IMR-90 (cell line): ENCODE measurements at regions not wholly inside any gene's neighbourhood (a gene's known extent, or its start where the extent isn't known, plus 50 kb on each side); places are given as distances from the start of the nearest gene placed in this dataset.

Experiments used
- ATAC-seq: fragments of 200-7000 bp; cut with Tn5 transposase; 2 replicates; pipeline ENCODE4 v1.9.1; 2020; ENCODE audit warnings: low read depth, mild to moderate bottlenecking, moderate library complexity
- BruUV-seq: library from RNA; stranded (reverse); fragments of 400-500 nt; replicated peaks from 2 replicates; lab custom pipeline; 2021; lab: Mats Ljungman, UMichigan
- CTCF ChIA-PET: fragments of 300-600 bp; formaldehyde crosslinking; extraction: SDS; loops from one replicate; lab custom pipeline; 2021; ENCODE audit warnings: antibody characterized with exemption; lab: Yijun Ruan, JAX
- POLR2A ChIA-PET: fragments of 300-600 bp; sonication (Branson Sonifier 250); formaldehyde crosslinking; loops from one replicate; lab custom pipeline; 2022; ENCODE audit warnings: antibody characterized with exemption; ENCODE audit not compliant: unreplicated experiment; lab: Charles Lee
- DNase-seq: peaks from one replicate; pipeline ENCODE4 v3.0.0; 2013
- H2AFZ ChIP-seq: replicated peaks from 2 replicates; pipeline ENCODE3; 2013; ENCODE audit warnings: low read length, mild to moderate bottlenecking; ENCODE audit not compliant: poor library complexity
- H2AK5ac ChIP-seq: 2 replicates; pipeline ENCODE4 v1.6.1; 2013; ENCODE audit warnings: low read depth, low read length, inconsistent platforms
- H2AK9ac ChIP-seq: replicated peaks from 2 replicates; pipeline ENCODE3; 2013; ENCODE audit warnings: mild to moderate bottlenecking, low read depth, low read length, moderate library complexity; ENCODE audit not compliant: poor library complexity
- H2BK120ac ChIP-seq: 2 replicates; pipeline ENCODE4 v1.6.1; 2013; ENCODE audit warnings: low read depth, low read length, inconsistent platforms
- H2BK15ac ChIP-seq: 3 replicates; pipeline ENCODE4 v1.6.1; 2013; ENCODE audit warnings: low read depth, low read length, inconsistent platforms
- H2BK20ac ChIP-seq: 2 replicates; pipeline ENCODE4 v1.6.1; 2013; ENCODE audit warnings: low read depth, mild to moderate bottlenecking, inconsistent platforms, low read length, moderate library complexity
- H2BK5ac ChIP-seq: 2 replicates; pipeline ENCODE4 v1.6.1; 2013; ENCODE audit warnings: mild to moderate bottlenecking, low read depth, low read length, inconsistent platforms; ENCODE audit not compliant: poor library complexity, severe bottlenecking
- H3K14ac ChIP-seq: replicated peaks from 2 replicates; pipeline ENCODE4 v1.6.1; 2013; ENCODE audit warnings: low read depth, low read length, inconsistent platforms
- H3K18ac ChIP-seq: 2 replicates; pipeline ENCODE4 v1.6.1; 2013; ENCODE audit warnings: low read depth, low read length, control low read depth
- H3K23ac ChIP-seq: 2 replicates; pipeline ENCODE4 v1.6.1; 2013; ENCODE audit warnings: low read depth, low read length, inconsistent platforms
- H3K27ac ChIP-seq: 2 replicates; pipeline ENCODE4 v1.5.1; 2013; ENCODE audit warnings: mild to moderate bottlenecking, control low read depth, low read length; ENCODE audit not compliant: insufficient read depth
- H3K27me3 ChIP-seq: 2 replicates; pipeline ENCODE4 v1.6.1; 2013; ENCODE audit warnings: low read length; ENCODE audit not compliant: control insufficient read depth, insufficient read depth
- H3K36me3 ChIP-seq: 2 replicates; pipeline ENCODE4 v1.6.1; 2013; ENCODE audit warnings: low read length, mixed read lengths; ENCODE audit not compliant: control insufficient read depth, insufficient read depth
- H3K4ac ChIP-seq: 2 replicates; pipeline ENCODE4 v1.6.1; 2013; ENCODE audit warnings: low read depth, low read length, inconsistent platforms
- H3K4me1 ChIP-seq: 2 replicates; pipeline ENCODE4 v1.6.1; 2013; ENCODE audit warnings: low read length, mixed read lengths; ENCODE audit not compliant: control insufficient read depth, insufficient read depth
- H3K4me2 ChIP-seq: 2 replicates; pipeline ENCODE4 v1.6.1; 2013; ENCODE audit warnings: low read depth, mild to moderate bottlenecking, control low read depth, low read length, moderate library complexity
- H3K4me3 ChIP-seq: 2 replicates; pipeline ENCODE4 v1.5.1; 2013; ENCODE audit warnings: low read depth, mild to moderate bottlenecking, control low read depth, low read length, moderate library complexity; ENCODE audit not compliant: insufficient read depth
- H3K56ac ChIP-seq: 2 replicates; pipeline ENCODE4 v1.6.1; 2013; ENCODE audit warnings: low read length, inconsistent platforms; ENCODE audit not compliant: insufficient read depth; ENCODE audit errors: extremely low read depth
- H3K79me1 ChIP-seq, 2 experiments: 2 replicates each; pipeline ENCODE4 v1.6.1; 2013; ENCODE audit warnings: low read length in 2 of 2, inconsistent platforms in 1 of 2, low read depth in 1 of 2
- H3K9ac ChIP-seq: 2 replicates; pipeline ENCODE4 v1.6.1; 2013; ENCODE audit warnings: low read depth, low read length, control low read depth
- H3K9me1 ChIP-seq: 2 replicates; pipeline ENCODE4 v1.6.1; 2013; ENCODE audit warnings: low read length, inconsistent platforms; ENCODE audit not compliant: insufficient read depth
- H3K9me3 ChIP-seq: 2 replicates; pipeline ENCODE4 v1.6.1; 2013; ENCODE audit warnings: low read length; ENCODE audit not compliant: control insufficient read depth, insufficient read depth
- H4K20me1 ChIP-seq: 2 replicates; pipeline ENCODE4 v1.6.1; 2013; ENCODE audit warnings: low read length, inconsistent platforms; ENCODE audit not compliant: insufficient read depth
- H4K5ac ChIP-seq: 2 replicates; pipeline ENCODE4 v1.6.1; 2013; ENCODE audit warnings: mild to moderate bottlenecking, low read depth, low read length, control low read depth
- H4K8ac ChIP-seq, 2 experiments: 2 replicates each; pipeline ENCODE4 v1.6.1; 2013; ENCODE audit warnings: low read depth in 2 of 2, low read length in 2 of 2, control low read depth in 1 of 2, inconsistent platforms in 1 of 2
- H4K91ac ChIP-seq: 2 replicates; pipeline ENCODE4 v1.6.1; 2013; ENCODE audit warnings: low read depth, low read length, inconsistent platforms; ENCODE audit not compliant: insufficient read depth
- CEBPB ChIP-seq: IDR thresholded peaks from 2 replicates; pipeline ENCODE4 v1.6.1; 2012; ENCODE audit warnings: low read depth, low read length, improper control_type of control experiment
- MAFK ChIP-seq: IDR thresholded peaks from 2 replicates; pipeline ENCODE4 v1.6.1; 2012; ENCODE audit warnings: low read depth, low read length, improper control_type of control experiment
- MAZ ChIP-seq: IDR thresholded peaks from 2 replicates; pipeline ENCODE4 v1.6.1; 2012; ENCODE audit warnings: low read depth, mild to moderate bottlenecking, low read length, improper control_type of control experiment, moderate library complexity, borderline replicate concordance
- SMC3 ChIP-seq: fragments of 150-350 bp; IDR thresholded peaks from 2 replicates; pipeline ENCODE4 v1.6.1; 2016; ENCODE audit warnings: low read depth, mild to moderate bottlenecking, antibody characterized with exemption, low read length, moderate library complexity
- USF2 ChIP-seq: fragments of 150-350 bp; IDR thresholded peaks from 2 replicates; pipeline ENCODE4 v1.6.1; 2017; ENCODE audit warnings: mild to moderate bottlenecking, antibody characterized with exemption, low read length, low read depth
- WGBS, 2 experiments: methylation state at CpG; one replicate each; pipeline versions ENCODE4 v1.1.5 to v1.1.7; 2013; ENCODE audit warnings: missing lambda C conversion rate in 2 of 2; ENCODE audit not compliant: insufficient read length in 1 of 2; ENCODE audit errors: extremely low coverage in 2 of 2; 5-methylcytosine and 5-hydroxymethylcytosine counted together
- dilution Hi-C: fragments of 300-500 bp; cut with HindIII; formaldehyde crosslinking; loops from one replicate; pipeline ENCODE4 v1.14.3; 2018; ENCODE audit warnings: low sequenced_read_pairs; ENCODE audit not compliant: unreplicated experiment
- in situ Hi-C: fragments of 300-500 bp; cut with MboI; formaldehyde crosslinking; loops from 3 replicates; pipeline ENCODE4 v1.14.3; 2019; ENCODE audit warnings: low sequenced_read_pairs, inconsistent platforms, mixed read lengths
- intact Hi-C: fragments of 100-400 bp; cut with micrococcal nuclease; formaldehyde crosslinking; loops from 2 replicates; pipeline ENCODE4 v1.10.0; 2022

- Histone ChIP-seq H3K18ac (no peak overlapping the region), H2BK15ac (no peak overlapping the region), H4K8ac (no peak overlapping the region), H2AFZ (no peak overlapping the region), H3K4me1 (peaks cover 2% of the 10 kb centered on the region; the same call in 1 of the 2 replicates), H2BK120ac (no peak overlapping the region), H4K5ac (no peak overlapping the region), H3K9me1 (no peaks in the 10 kb centered on the region), H3K56ac (no peak overlapping the region), H3K23ac (no peak overlapping the region), H2AK9ac (no peak overlapping the region), H3K36me3 (no peaks in the 10 kb centered on the region), H3K4ac (no peak overlapping the region), H3K79me1 (no peaks in the 10 kb centered on the region), H3K9ac (no peak overlapping the region), H3K14ac (no peak overlapping the region), H3K27me3 (peaks cover 48% of the 10 kb centered on the region), H4K20me1 (no peaks in the 10 kb centered on the region), H3K27ac (no peak overlapping the region), H4K91ac (no peak overlapping the region), H3K9me3 (no peaks in the 10 kb centered on the region), H2BK5ac (no peak overlapping the region), H2BK20ac (no peak overlapping the region), H3K4me2 (no peak overlapping the region), H3K4me3 (no peak overlapping the region), H2AK5ac (no peak overlapping the region)
- dilution Hi-C loops = no loop called here
- no TSS peak for BruUV-seq
- ATAC-seq (no peak), DNase-seq (no peak)
- ChIA-PET POLR2A (no interaction called here), CTCF (no interaction called here)
- in situ Hi-C loops = no loop called here
- TF ChIP-seq SMC3 (no peak), CEBPB (no peak), MAFK (no peak), USF2 (no peak), MAZ (no peak)
- WGBS, 2 experiments = 54% methylated on average over 3 of the region's 10 CpGs; no CpG with 5 or more reads in 1 of the 2 experiments
- intact Hi-C loops = no loop called here
These were observed 164.6 kb downstream of the MN1 start for GRCh38 chr22:27636716-27637508.
